H1 (cell line): ENCODE measurements at regions not wholly inside any gene's neighbourhood (a gene's known extent, or its start where the extent isn't known, plus 50 kb on each side); places are given as distances from the start of the nearest gene placed in this dataset.

Experiments used
- CHD7 ChIP-seq: fragments of 300-600 bp; sonication (generic); IDR thresholded peaks from 2 replicates; pipeline ENCODE4 v1.7.1; 2012; ENCODE audit warnings: low read length, moderate library complexity, mild to moderate bottlenecking, inconsistent platforms; ENCODE audit not compliant: insufficient replicate concordance
- JUN ChIP-seq: IDR thresholded peaks from 2 replicates; pipeline ENCODE4 v1.6.1; 2011; ENCODE audit warnings: low read depth, mild to moderate bottlenecking, improper control_type of control experiment, low read length

DNA sequence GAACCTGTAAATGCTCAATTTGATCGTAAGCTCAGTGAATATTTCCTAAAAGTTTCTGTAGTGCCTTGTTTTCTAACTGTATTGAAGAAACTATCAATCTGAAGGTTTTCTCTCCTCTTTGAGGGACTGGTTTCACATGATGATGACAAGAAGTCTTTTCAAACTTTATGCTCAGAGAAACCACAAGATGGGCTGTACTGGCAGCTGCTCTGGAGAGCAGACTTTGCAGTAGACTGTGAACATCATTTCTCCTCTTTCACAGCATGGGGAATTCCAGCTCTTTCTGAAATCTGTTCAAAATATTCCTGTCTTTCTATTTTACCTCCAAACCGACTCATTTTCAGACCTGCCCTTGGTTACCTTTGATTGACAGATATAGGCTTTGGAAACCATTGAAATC is 194.4 kb downstream of the IZUMO3 start (continued):
- TF ChIP-seq CHD7 (no peak), JUN (no peak)
